Ishikawa (cell line): ENCODE measurements at regions not wholly inside any gene's neighbourhood (a gene's known extent, or its start where the extent isn't known, plus 50 kb on each side); places are given as distances from the start of the nearest gene placed in this dataset.

Experiments
- CEBPB ChIP-seq: IDR thresholded peaks from 2 replicates; pipeline ENCODE4 v1.6.1; 2012
- CREB1 ChIP-seq: IDR thresholded peaks from 2 replicates; pipeline ENCODE4 v1.6.1; 2012; ENCODE audit warnings: low read depth
- EP300 ChIP-seq: IDR thresholded peaks from 2 replicates; pipeline ENCODE4 v1.6.1; 2012; ENCODE audit warnings: borderline replicate concordance
- FOXM1 ChIP-seq: IDR thresholded peaks from 2 replicates; pipeline ENCODE4 v1.6.1; 2012; ENCODE audit warnings: low read depth, borderline replicate concordance
- MAX ChIP-seq: IDR thresholded peaks from 2 replicates; pipeline ENCODE4 v1.6.1; 2012
- NFIC ChIP-seq: IDR thresholded peaks from 2 replicates; pipeline ENCODE4 v1.6.1; 2012
- RAD21 ChIP-seq: IDR thresholded peaks from 2 replicates; pipeline ENCODE4 v1.6.1; 2012; ENCODE audit warnings: low read depth
- TAF1 ChIP-seq: IDR thresholded peaks from 2 replicates; pipeline ENCODE4 v1.6.1; 2012; ENCODE audit warnings: low read depth, mild to moderate bottlenecking
- YY1 ChIP-seq: IDR thresholded peaks from 2 replicates; pipeline ENCODE4 v1.6.1; 2012; ENCODE audit warnings: low read depth
- TF ChIP-seq, protein P1 (sequence below): IDR thresholded peaks from 2 replicates; pipeline ENCODE4 v1.6.1; 2012; ENCODE audit warnings: low read depth, mild to moderate bottlenecking

- TF ChIP-seq, protein P1, sequence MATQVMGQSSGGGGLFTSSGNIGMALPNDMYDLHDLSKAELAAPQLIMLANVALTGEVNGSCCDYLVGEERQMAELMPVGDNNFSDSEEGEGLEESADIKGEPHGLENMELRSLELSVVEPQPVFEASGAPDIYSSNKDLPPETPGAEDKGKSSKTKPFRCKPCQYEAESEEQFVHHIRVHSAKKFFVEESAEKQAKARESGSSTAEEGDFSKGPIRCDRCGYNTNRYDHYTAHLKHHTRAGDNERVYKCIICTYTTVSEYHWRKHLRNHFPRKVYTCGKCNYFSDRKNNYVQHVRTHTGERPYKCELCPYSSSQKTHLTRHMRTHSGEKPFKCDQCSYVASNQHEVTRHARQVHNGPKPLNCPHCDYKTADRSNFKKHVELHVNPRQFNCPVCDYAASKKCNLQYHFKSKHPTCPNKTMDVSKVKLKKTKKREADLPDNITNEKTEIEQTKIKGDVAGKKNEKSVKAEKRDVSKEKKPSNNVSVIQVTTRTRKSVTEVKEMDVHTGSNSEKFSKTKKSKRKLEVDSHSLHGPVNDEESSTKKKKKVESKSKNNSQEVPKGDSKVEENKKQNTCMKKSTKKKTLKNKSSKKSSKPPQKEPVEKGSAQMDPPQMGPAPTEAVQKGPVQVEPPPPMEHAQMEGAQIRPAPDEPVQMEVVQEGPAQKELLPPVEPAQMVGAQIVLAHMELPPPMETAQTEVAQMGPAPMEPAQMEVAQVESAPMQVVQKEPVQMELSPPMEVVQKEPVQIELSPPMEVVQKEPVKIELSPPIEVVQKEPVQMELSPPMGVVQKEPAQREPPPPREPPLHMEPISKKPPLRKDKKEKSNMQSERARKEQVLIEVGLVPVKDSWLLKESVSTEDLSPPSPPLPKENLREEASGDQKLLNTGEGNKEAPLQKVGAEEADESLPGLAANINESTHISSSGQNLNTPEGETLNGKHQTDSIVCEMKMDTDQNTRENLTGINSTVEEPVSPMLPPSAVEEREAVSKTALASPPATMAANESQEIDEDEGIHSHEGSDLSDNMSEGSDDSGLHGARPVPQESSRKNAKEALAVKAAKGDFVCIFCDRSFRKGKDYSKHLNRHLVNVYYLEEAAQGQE: no peak
- TF ChIP-seq EP300 (no peak), YY1 (no peak), MAX (no peak), CEBPB (no peak), FOXM1 (no peak), RAD21 (no peak), TAF1 (no peak), NFIC (no peak), CREB1 (no peak)
Measured at GRCh38 chr12:98354520-98355035, 160.8 kb upstream of the TMPO start.
